ENCODE measurements at regions not wholly inside any gene's neighbourhood (a gene's known extent, or its start where the extent isn't known, plus 50 kb on each side); places are given as distances from the start of the nearest gene placed in this dataset.

- TF ChIP-seq CTCF (IDR thresholded peaks at IDR 0.05; ENCODE audit: low read length) (no peak), EZH2 (optimal IDR thresholded peaks at IDR 0.05; ENCODE audit: low read depth, low read length) (no peak), EZH2phosphoT487 (IDR thresholded peaks at IDR 0.05; ENCODE audit: low read length) (no peak)
Observed at GRCh38 chr12:89877671-89878070, 169.0 kb upstream of the ATP2B1 start.
